A549 (cell line): ENCODE measurements at regions not wholly inside any gene's neighbourhood (a gene's known extent, or its start where the extent isn't known, plus 50 kb on each side); places are given as distances from the start of the nearest gene placed in this dataset.

Experiments
- ATAC-seq, 2 experiments: fragments of 200-7000 bp in 1 of 2; fragments of >200 bp in 1 of 2; cut with Nextera tagmentation in 1 of 2; cut with Tn5 transposase in 1 of 2; 3 replicates each; pipeline versions ENCODE4 v1.8.0 to v1.9.1; 2018 to 2020; ENCODE audit warnings: mild to moderate bottlenecking in 1 of 2, moderate library complexity in 1 of 2
- CTCF ChIA-PET: fragments of 300-600 bp; sonication (Branson Sonifier 250); formaldehyde crosslinking; extraction: SDS; loops from one replicate; lab custom pipeline; 2021; ENCODE audit warnings: antibody characterized with exemption, inconsistent platforms; lab: Yijun Ruan, JAX
- POLR2A ChIA-PET: fragments of 350-600 bp; formaldehyde crosslinking; extraction: SDS; loops from one replicate; lab custom pipeline; 2021; ENCODE audit warnings: antibody characterized with exemption, inconsistent platforms; lab: Yijun Ruan, JAX
- DNase-seq, 2 experiments: peaks; one replicate each; pipeline versions ENCODE4 v3.0.0 to v3.0.0-alpha.2; 2011 to 2016; ENCODE audit warnings: low read depth in 1 of 2, low spot score in 1 of 2
- FAIRE-seq: peaks from 2 replicates; lab custom pipeline; 2011; peaks lifted over from hg19 to GRCh38; lab: Jason Lieb, UNC
- H3K27ac ChIP-seq, 2 experiments: fragments of >200 bp; sonication (Bioruptor Twin); formaldehyde crosslinking; 3 replicates each; pipeline ENCODE4 v1.5.1; 2016 to 2017
- H3K4me1 ChIP-seq: fragments of >200 bp; sonication (Bioruptor Twin); formaldehyde crosslinking; 3 replicates; pipeline ENCODE4 v1.6.1; 2016
- H3K4me2 ChIP-seq: fragments of >200 bp; sonication (Bioruptor Twin); formaldehyde crosslinking; 3 replicates; pipeline ENCODE4 v1.6.1; 2016
- H3K4me3 ChIP-seq: fragments of >200 bp; sonication (Bioruptor Twin); formaldehyde crosslinking; 3 replicates; pipeline ENCODE4 v1.5.1; 2016
- H3K9me3 ChIP-seq: fragments of >200 bp; sonication (Bioruptor Twin); formaldehyde crosslinking; 3 replicates; pipeline ENCODE4 v1.6.1; 2016
- CBX8 ChIP-seq: fragments of 200-600 bp; sonication (generic); IDR thresholded peaks from 2 replicates; pipeline ENCODE4 v1.6.1; 2016
- CHD4 ChIP-seq: fragments of 200-600 bp; sonication (generic); IDR thresholded peaks from 2 replicates; pipeline ENCODE4 v1.6.1; 2016; ENCODE audit warnings: antibody characterized with exemption, mild to moderate bottlenecking, borderline replicate concordance
- EHF ChIP-seq: fragments of 250-450 bp; sonication (Bioruptor Pico); IDR thresholded peaks from 2 replicates; pipeline ENCODE4 v1.5.0; 2020; ENCODE audit warnings: mild to moderate bottlenecking
- ELK1 ChIP-seq: fragments of 150-350 bp; IDR thresholded peaks from 2 replicates; pipeline ENCODE4 v1.6.1; 2014; ENCODE audit warnings: low read depth, mild to moderate bottlenecking, low read length
- ESRRA ChIP-seq: fragments of 150-350 bp; IDR thresholded peaks from 2 replicates; pipeline ENCODE4 v1.6.1; 2014; ENCODE audit warnings: mild to moderate bottlenecking, low read length, borderline replicate concordance
- FOSL2 ChIP-seq, 2 experiments: fragments of 450-650 bp in 1 of 2; fragments of >200 bp in 1 of 2; sonication (Bioruptor Twin) in 1 of 2; formaldehyde crosslinking; IDR thresholded peaks; 2 replicates each; pipeline versions ENCODE4 v1.5.0 to v1.6.1; 2016 to 2020; ENCODE audit warnings: mild to moderate bottlenecking in 1 of 2, moderate library complexity in 1 of 2
- GATA3 ChIP-seq: IDR thresholded peaks from 2 replicates; pipeline ENCODE4 v1.6.1; 2012; ENCODE audit warnings: borderline replicate concordance
- HEYL ChIP-seq: fragments of 250-450 bp; sonication (Bioruptor Pico); IDR thresholded peaks from 2 replicates; pipeline ENCODE4 v1.8.0; 2021; ENCODE audit warnings: mild to moderate bottlenecking, moderate library complexity
- MAFK ChIP-seq: fragments of 450-650 bp; IDR thresholded peaks from 2 replicates; pipeline ENCODE4 v1.6.1; 2014; ENCODE audit not compliant: partially characterized antibody
- MYC ChIP-seq: IDR thresholded peaks from 2 replicates; pipeline ENCODE4 v1.6.1; 2012; ENCODE audit warnings: mild to moderate bottlenecking, inconsistent platforms, low read length, improper control_type of control experiment, borderline replicate concordance
- NR3C1 ChIP-seq: fragments of >200 bp; sonication (Bioruptor Twin); formaldehyde crosslinking; IDR thresholded peaks from 3 replicates; pipeline ENCODE4 v1.6.1; 2017
- POLR2AphosphoS2 ChIP-seq: conservative IDR thresholded peaks from 2 replicates; pipeline ENCODE4 v1.6.1; 2012; ENCODE audit warnings: low read length, improper control_type of control experiment, inconsistent platforms
- REST ChIP-seq: fragments of 200-600 bp; sonication (generic); IDR thresholded peaks from 2 replicates; pipeline ENCODE4 v1.6.1; 2016; ENCODE audit warnings: antibody characterized with exemption, mild to moderate bottlenecking, moderate library complexity
- RNF2 ChIP-seq: fragments of 200-600 bp; sonication (generic); IDR thresholded peaks from 2 replicates; pipeline ENCODE4 v1.6.1; 2016; ENCODE audit warnings: low read depth, mild to moderate bottlenecking, antibody characterized with exemption, moderate library complexity, borderline replicate concordance
- SMC3 ChIP-seq: fragments of >200 bp; sonication (Bioruptor Twin); formaldehyde crosslinking; IDR thresholded peaks from 3 replicates; pipeline ENCODE4 v1.6.1; 2018; ENCODE audit warnings: inconsistent platforms
- SREBF2 ChIP-seq: fragments of 450-650 bp; IDR thresholded peaks from 2 replicates; pipeline ENCODE4 v1.6.1; 2014; ENCODE audit warnings: mild to moderate bottlenecking, moderate library complexity
- TP53 ChIP-seq: fragments of 250-450 bp; sonication (Bioruptor Pico); IDR thresholded peaks from 2 replicates; pipeline ENCODE4 v1.5.0; 2021; ENCODE audit warnings: mild to moderate bottlenecking, moderate library complexity
- USF2 ChIP-seq: fragments of 450-650 bp; IDR thresholded peaks from 2 replicates; pipeline ENCODE4 v1.6.1; 2014; ENCODE audit warnings: antibody characterized with exemption
- ZC3H11A ChIP-seq: fragments of 450-650 bp; IDR thresholded peaks from 2 replicates; pipeline ENCODE4 v1.6.1; 2014; ENCODE audit warnings: antibody characterized with exemption, mild to moderate bottlenecking
- WGBS: methylation state at CpG from one replicate; pipeline ENCODE4 v1.1.6; 2017; ENCODE audit errors: missing lambda C conversion rate; 5-methylcytosine and 5-hydroxymethylcytosine counted together
- TF ChIP-seq, protein P1 (sequence below): fragments of >200 bp; sonication (Bioruptor Twin); formaldehyde crosslinking; IDR thresholded peaks from 2 replicates; pipeline ENCODE4 v1.6.1; 2016

- Histone ChIP-seq H3K9me3 (peaks cover 4% of the 10 kb centered on the region; the same call in 1 of the 3 replicates), H3K4me1 (no peaks in the 10 kb centered on the region), H3K4me3 (no peak overlapping the region), H3K27ac (no peak overlapping the region), H3K4me2 (no peak overlapping the region)
- no peak for FAIRE-seq
- WGBS, result 0% methylated on average over 1 of the region's 1 CpG
- TF ChIP-seq, protein P1, sequence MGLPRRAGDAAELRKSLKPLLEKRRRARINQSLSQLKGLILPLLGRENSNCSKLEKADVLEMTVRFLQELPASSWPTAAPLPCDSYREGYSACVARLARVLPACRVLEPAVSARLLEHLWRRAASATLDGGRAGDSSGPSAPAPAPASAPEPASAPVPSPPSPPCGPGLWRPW, result no peak
- TF ChIP-seq GATA3, result no peak
- TF ChIP-seq MAFK, result peak; percentile 52
- CTCF ChIA-PET, result no interaction called here
- POLR2A ChIA-PET, result interaction anchor here (0.6 kb wide), 1 partner anchor 99 kb away, joined by 3 read pairs; no protein-coding TSS in a partner anchor
- no peak for ATAC-seq
- no peak for DNase-seq
These were observed 246.6 kb upstream of the BTBD3 start for GRCh38 chr20:11671015-11671511.

- 41% methylated on average over 7 of the region's 7 CpGs for WGBS
These were observed 244.7 kb upstream of the BTBD3 start for GRCh38 chr20:11672959-11673358.

More at GRCh38 chr20:11672959-11673358, 244.7 kb upstream of the BTBD3 start:
- no peaks in the 10 kb centered on the region for H3K4me1 ChIP-seq
- H3K9me3 ChIP-seq, result peaks cover 4% of the 10 kb centered on the region; the same call in 1 of the 3 replicates
- H3K4me2 ChIP-seq, result no peak overlapping the region
- CTCF ChIA-PET, result no interaction called here
- TF ChIP-seq ELK1 (no peak), EHF (CRISPR knock-in tag) (no peak), SREBF2 (no peak), POLR2AphosphoS2 (no peak), USF2 (no peak), REST (no peak), CHD4 (no peak), TP53 (CRISPR knock-in tag) (no peak), MYC (no peak), ZC3H11A (no peak), SMC3 (no peak), FOSL2 (IDR thresholded peaks at IDR 0.05) (no peak), FOSL2 (CRISPR knock-in tag; IDR thresholded peaks at IDR 0.05) (no peak), RNF2 (no peak), CBX8 (no peak), NR3C1 (no peak), HEYL (no peak), ESRRA (no peak)
- TF ChIP-seq, protein P1, result no peak
- TF ChIP-seq, all 56 proteins: peak for 0
- no peak for FAIRE-seq
- no peak for ATAC-seq
- no peak for DNase-seq
- no peak overlapping the region for H3K4me3 ChIP-seq
- no peak overlapping the region for H3K27ac ChIP-seq
- POLR2A ChIA-PET, result no interaction called here
